ENCODE measurements at regions not wholly inside any gene's neighbourhood (a gene's known extent, or its start where the extent isn't known, plus 50 kb on each side); places are given as distances from the start of the nearest gene placed in this dataset.
"Not testable (repeated sequence)": the region's sequence is repeated elsewhere in the genome, so short reads cannot be mapped to it uniquely, and the experiment has no call there.

- TF ChIP-seq CTCF (CRISPR knock-in tag; IDR thresholded peaks at IDR 0.05); POLR2AphosphoS5 (IDR thresholded peaks at IDR 0.05; ENCODE audit: low read depth, low read length); ATF2 (CRISPR knock-in tag; IDR thresholded peaks at IDR 0.05); AKAP8 (CRISPR knock-in tag; IDR thresholded peaks at IDR 0.05); MAFK (conservative IDR thresholded peaks at IDR 0.05 in 1 of 2, IDR thresholded peaks at IDR 0.05 in 1 of 2; ENCODE audit: low read length in 2 of 2): not testable (repeated sequence)
- TF ChIP-seq, protein P1, sequence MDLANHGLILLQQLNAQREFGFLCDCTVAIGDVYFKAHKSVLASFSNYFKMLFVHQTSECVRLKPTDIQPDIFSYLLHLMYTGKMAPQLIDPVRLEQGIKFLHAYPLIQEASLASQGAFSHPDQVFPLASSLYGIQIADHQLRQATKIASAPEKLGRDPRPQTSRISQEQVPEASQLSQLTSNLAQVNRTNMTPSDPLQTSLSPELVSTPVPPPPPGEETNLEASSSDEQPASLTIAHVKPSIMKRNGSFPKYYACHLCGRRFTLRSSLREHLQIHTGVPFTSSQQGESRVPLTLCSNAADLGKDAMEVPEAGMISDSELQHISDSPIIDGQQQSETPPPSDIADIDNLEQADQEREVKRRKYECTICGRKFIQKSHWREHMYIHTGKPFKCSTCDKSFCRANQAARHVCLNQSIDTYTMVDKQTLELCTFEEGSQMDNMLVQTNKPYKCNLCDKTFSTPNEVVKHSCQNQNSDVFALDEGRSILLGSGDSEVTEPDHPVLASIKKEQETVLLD (CRISPR knock-in tag; IDR thresholded peaks at IDR 0.05; ENCODE audit: low read depth), result not testable (repeated sequence)
These were observed 221.0 kb upstream of the LINC00305 start for GRCh38 chr18:64369830-64370440.
